ENCODE measurements at regions not wholly inside any gene's neighbourhood (a gene's known extent, or its start where the extent isn't known, plus 50 kb on each side); places are given as distances from the start of the nearest gene placed in this dataset.

DNA sequence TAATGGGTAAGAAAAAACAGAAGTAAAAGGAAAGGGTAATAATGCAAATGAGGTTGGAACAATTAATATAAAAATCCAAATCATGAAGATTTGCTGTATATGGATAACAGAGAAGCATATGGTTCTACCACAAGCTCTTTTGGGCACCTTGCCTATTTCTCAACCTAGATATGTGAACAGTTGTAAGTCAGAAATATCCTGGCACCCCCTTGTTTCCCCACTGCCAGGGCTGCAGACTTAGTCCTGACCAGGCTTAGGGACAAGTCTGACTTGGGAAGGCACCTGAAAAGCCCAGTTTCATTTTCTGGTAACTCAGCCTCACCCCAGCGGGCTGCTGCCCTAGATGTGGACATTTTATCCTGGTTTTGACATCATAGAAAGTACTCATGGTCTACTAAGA, 183.2 kb upstream of the STAC start:
- no peak for FAIRE-seq

DNA sequence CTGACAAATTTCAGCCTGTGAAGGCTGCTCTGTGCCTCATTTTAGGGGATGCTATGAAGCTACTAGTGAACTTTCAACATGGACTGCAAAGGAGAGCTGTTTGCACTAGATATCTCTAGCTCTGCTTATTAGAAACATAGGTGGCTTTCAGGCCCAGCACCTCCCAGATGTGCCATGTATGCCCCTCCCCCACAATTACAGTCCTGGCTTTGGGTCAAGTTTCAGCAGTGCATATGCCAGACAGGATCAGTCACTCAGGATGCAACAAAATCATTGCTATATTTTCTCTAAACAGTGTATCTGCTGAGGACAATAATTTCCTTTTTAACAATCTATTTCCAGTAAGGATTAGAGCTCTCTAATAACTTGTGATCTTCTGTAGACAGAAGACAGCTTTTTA, 178.8 kb upstream of the STAC start:
- FAIRE-seq: no peak

DNA sequence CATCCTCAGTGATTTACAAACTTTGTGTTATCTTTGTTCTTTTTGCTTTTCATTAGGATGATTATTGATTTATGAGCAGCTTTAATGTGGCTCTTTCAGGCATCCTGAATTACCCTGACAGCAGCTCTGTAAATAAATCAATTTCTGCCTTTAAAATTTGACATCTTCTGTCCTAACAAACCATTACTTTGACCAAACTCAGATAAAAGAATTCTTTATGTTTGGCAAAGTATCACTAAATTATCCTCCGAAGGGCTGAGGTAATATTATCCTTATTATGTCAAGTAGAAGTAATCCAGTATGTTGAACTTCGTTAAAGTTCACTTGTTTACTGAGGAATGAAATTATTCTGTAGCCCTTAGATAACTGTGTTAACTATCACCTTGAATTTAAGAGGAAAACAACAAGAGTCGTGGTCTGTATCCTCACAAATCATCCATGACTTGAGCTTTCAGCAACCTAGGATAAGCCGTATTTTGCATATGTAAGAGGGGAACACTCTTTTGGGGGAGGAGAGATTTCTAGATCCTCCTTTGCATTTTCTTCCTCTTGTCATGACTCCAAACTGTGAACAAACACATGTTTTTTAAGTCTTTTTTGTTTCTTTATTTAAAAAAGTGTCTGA, 173.2 kb upstream of the STAC start:
- no peak for FAIRE-seq

DNA sequence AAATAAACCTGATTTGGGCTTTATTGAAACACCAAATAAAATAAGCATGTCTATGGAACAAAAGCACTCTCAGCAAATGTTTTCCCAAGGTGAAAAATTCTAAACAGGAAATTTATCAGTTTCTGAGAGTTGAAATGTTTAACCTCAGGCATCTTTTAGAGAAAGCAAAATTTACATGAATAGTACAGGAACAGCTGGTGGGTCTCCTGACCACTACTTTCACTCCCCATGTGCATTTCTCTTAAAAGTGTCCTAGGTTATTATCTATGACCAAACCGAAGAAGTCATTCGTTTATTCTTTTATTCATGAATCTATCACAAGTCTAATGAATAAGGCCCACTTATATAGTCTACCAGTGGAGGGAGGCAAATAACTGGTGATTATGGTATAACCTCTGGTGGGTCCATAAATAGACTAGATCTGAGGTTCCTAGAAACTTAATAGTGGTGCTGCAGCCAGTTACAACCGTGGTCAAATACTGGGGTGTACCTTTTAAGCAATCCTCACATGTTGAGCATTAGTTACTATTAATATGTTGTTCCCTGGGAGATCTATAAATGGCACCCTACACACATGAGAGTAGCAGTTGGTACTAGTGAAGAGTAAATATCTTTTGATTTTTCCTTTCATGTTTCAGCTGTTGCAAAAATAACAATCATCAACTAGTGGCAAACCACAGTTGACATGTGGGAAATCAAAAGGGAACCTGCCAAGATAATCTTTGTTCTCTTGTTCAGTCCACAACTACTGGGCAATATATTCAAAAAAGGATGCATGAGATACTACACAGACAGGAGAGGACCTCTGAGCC, 169.3 kb upstream of the STAC start:
- no peak for FAIRE-seq

DNA sequence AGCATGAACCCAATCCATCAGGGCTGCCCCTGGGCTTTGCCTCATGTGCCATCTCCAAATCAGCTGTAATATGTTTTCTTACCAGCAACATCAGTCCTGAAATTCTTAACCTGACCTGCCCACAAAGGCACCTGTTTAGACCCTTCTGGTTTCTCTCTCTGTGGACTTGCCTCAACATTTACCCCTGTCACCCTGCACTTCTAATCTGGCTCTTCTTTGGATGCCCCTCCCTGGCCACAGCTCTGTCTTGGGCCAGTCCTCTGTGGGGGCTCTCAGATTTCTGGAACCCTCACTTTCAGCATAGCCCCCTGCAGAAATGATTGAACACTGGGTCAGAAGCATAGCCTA, 168.7 kb upstream of the STAC start:
- no peak for FAIRE-seq

DNA sequence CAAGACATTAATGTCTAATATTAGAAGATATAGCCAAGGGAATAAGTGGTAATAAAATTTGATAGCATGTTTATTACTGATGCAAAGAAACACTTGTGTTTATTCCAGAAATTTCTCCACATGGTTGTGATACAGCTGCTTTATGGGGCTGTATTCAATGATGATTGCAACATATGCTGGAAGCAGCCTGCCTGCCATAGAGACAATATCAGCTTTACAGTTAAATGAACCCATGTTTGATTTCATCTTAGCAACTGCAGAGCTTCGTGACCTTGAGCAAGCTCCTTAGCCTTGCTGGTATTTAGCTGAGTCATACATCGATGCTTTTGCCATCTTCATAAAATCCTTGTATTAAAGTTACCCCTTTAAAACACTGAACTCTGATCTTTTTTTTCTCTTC, 168.1 kb upstream of the STAC start:
- FAIRE-seq: no peak

DNA sequence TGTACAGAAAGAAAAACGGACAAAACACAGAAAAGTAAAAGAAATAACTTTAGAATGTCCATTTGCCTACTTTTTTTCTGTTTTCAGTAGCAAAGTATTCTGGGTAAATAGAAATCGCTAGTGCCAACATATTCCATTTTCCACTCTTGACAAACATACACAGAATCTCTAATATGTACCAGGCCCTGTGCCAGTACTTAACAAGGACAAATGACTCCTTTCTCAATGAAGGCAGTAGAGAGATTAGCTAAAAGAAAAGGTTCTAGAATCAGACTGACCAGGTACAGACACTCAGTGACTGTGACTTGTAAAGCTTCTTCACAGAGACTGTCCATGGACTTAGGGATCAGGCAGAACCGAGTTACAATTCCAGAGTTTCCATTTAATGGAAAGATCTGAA, 165.8 kb upstream of the STAC start:
- FAIRE-seq: no peak

DNA sequence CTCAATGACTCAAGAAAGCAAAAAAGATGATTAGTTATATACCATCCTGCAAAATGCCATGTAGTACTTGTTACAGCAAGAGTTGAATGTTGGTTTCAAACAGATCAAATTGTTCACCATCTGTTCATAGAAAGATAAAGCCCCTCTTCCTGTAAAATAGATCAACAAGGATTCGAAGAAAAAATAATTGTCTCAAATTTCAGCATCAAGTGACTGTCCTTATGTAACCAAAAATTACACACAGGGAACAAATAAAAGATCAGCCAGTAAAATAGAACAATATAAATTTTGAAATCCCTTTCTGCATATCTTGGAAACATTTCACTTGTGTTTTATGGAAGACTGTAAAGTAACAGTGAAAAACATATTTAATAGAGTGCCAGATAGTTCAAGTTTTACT, 165.1 kb upstream of the STAC start:
- FAIRE-seq: no peak

DNA sequence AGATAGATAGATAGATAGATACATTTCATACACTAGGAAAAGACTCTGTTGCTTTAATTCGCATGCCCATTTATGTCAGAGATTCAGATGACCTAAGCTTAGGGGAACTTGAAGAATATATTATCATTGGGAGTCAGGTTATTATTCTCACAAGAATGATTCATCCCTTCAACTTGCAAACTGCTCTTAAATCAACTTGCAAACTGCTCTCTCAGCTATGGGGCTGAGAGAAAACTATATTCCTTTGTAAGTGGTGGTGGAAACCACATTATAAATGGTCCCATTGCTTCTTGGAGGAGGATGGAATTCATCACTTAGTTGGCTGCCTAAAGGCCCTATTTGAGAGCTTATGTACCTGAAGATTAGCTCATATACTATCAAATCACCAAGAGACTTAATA, 160.9 kb upstream of the STAC start:
- FAIRE-seq: no peak

DNA sequence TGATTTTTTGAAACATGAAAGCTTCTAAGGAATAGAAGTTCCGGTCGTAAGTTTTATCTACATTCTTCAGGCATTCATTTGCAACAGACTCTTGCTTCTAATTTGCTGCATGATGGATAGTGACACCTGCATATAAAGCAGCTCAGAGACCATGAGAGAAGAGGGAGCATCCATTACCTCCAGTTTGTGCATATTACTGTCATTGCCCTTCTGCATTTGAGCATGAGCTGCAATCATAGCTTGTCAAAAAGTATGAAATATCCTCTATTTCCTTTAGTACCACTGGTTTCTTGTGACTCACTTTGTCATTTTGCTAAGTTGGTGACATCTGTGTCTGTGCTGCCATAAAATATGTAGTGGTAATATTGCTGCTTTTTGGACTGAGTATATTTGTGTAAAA, 160.1 kb upstream of the STAC start:
- no peak for FAIRE-seq

DNA sequence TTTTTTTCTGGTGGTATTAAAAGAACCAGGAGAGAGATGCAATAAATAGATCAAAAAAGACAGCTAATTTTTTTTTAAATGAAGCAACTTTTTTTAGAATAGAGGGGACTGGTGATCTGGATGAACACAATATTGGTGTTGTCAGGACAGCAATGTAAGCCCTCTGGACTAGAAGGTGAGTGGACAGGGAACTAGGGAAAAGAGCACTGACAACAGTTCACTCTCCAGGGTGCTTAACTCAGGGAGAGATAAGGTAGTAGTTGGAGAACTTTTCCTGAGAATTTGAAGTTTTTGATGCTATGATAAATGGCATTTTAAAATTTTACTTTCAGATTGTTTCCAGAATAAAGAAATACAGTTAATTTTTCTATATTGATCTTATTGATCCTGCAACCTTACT, 158.3 kb upstream of the STAC start:
- no peak for FAIRE-seq

DNA sequence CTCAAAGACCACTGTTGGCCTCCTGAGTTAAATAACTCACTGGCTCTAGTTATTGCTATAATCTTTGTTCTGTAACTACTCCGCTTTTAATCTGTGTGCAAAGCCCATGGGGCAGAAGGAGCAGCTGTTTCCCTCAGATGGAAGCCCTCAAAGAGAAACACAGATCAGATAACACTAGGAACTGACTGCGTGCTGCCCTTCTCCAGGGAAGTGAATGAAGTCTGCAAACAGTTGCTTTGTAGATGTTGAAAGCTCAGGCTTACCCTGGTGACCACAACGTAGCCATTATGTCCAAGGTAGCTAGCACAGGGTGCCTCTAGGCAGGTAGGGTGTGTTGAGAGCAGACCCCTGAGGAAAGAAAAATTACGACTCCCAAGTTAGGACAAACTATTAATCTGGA, 152.3 kb upstream of the STAC start:
- no peak for FAIRE-seq

DNA sequence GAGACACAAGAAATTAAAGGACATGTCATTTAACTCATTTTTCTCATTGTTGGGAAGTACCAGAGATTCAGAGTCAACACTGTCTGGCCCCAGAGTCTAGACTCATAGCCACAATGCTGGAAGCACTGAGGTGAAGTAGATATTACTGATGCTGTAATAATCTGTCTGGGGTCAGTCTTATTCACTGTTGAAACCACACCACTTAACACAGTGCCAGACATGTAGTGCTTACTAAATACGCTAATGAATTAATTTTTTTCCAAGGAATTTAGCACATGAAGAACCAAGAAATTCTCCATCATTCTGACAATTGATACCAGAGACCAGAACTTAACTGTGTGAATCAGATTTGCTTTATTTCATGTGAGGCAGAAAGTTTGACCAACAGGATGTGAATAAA, 150.8 kb upstream of the STAC start:
- no peak for FAIRE-seq

DNA sequence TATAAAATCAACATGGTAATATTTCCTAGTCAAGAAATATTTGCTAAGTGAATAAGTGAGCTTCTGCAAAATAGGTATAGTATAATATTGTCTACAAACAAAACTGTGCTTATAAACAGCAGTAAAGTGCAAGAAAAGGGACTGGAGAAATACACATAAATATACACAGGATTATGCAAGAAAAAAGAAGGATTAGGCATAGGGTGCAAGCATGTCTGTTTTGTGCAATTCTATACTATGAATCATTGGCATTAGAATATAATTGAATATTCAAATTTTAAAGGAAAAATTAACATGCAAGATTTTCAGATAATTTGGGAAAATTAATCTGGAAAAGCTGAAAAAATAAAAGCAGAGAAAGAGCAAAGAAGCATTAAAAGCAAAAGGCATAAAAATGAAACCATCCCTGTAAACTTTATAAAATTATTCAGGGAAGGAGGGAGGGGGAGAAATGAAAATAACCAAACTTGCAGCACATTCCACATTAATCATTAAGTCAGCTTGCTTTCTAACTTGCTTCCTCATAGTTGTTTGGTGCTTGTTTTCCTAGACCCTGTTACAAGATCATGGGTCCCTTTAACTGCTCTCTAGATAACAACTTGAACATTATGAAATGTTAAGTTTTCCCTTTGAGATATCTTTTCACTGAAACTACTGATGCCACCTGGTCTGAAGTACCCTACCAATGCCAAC, 147.4 kb upstream of the STAC start:
- FAIRE-seq: no peak

DNA sequence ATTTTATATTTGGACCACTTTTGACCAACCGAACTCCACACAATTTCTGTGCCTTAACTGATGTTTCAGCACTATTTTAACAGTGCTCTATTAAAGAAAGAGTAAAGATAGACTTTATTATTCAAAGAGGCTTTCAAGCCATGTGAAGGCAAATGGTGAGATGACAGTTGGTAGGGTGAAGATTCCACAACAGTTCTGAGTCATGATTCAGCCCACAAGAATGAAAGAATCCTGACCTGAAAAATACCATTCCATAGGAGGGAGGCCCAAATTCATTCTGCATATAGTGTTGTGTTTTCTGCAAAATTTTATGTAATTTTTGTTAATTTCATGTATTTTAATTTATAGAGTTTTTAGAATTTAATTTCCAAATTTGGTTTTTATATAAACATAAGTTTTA, 135.6 kb upstream of the STAC start:
- FAIRE-seq: no peak

DNA sequence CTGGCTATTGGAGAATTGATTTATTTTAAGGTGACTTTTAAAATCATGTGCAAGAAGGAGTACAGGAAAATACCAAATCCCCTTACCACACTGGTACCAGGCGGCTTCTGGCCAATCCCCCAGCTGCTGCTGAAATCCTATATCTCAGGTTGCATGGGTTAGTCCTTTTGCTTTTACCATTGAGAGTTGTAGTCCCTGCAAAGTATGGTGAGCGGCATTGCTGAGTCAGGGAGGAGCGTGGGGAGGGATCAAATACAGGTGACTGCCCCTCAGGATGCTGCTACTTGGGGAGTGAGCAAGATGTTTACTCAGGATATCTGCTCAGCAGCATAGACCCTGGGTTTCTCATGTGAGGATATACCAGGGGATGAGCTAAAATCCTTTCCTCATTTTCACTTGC, 131.9 kb upstream of the STAC start:
- FAIRE-seq: no peak

DNA sequence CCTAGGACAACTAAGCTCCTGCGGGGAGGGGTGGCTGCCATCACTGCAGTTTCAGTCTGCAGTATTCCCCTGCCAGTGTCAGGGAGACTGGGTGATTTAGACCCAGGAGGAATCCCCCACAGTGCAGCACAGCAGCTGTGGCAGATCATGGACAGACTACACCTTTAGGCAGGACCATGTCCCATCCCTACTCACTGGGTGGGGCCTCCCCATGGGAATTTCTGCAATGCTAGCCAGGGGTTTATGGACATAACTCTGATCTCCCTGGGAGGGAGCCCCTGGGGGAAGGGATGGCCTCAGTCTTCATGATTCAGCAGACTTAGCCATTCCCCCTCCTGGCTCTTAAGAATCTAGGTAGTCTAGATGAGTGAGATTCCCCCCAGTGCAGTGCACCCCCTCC, 130.1 kb upstream of the STAC start:
- FAIRE-seq: no peak

DNA sequence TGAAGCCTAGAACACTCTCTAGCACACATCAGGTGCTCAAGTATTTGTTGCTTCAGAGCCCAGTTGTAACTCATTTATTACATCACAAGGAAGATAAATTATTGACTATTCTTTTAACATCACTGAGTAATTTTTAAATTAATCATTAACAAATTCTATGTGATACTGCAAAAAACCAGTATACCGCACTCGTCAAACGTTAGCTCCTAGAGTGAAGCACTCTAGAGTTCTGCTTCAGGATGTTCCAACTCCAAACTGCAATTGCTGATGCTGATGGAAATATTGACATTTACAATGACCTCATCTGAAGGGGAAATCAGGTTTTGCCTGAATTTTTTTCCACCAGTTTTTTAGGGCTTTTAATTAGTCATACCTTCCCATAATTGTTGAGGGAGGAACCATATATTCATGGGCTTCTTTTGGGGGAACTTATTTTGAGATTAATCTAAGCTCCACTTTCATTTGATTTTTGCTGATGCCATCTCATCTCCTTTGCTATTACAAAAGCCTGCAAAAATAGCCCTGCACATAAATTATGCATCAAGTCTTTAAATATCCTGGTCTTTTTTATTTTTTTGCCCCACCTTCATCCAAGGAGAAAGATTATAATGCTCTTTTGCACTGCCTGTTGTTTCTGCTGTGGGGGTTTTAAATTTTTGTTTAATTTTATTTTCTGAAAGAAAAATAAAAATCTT, 123.0 kb upstream of the STAC start:
- FAIRE-seq: no peak

DNA sequence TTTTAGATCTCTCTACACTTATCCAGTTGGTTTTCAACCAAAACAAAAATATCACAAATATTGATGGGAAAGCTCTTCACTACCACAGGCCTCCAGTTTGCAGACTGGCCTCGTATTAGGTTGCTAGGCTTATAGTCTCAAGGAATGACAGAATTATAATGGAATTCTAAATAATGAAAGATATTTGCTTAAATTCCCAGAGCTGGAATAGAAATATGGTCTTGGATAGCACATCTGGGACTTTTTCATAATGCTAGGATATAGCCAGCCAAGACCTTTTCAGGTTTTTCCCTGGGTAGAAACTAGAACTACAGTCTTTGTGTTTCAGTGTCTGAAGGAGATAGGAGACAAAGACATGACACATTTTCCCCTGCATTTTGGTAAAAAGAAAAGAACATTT, 121.9 kb upstream of the STAC start:
- no peak for FAIRE-seq

DNA sequence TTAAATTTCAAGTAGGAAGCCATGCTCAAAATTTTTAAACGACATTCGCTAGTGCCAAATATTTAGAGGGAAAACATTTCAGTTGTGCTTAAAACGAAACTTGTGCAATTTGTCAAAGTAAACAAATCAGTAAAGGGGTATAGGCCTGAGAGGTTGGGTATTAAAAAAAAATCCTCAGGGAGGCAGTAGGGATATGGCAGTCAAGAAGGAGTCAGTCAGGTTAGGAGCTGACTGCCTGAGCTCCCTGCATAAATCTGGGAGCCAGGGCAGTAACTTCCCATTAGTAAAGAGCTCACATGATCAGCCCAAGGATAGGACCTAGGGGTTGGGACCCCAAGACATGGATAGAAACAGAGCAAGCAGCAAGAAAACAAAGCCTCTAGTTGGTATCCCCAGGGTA, 120.7 kb upstream of the STAC start:
- FAIRE-seq: no peak

DNA sequence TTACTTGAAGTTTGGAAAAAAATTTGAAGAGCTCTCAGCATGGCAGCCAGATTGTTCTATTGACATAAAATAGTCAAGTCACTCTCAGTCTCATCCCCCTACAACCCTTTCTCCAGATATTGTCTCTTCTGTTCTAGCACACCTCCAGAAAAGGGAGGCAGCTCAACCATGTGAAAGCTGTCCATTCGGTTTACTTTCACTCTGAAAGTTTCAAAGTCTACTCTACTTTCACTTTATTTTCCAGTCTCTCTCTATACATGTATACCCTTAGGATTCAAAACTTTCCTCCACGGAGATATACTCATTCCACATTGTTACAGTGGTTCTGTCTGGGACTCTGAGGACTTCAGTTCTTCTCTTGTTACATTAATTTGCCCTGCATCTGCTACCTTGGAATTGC, 111.0 kb upstream of the STAC start:
- FAIRE-seq: no peak

DNA sequence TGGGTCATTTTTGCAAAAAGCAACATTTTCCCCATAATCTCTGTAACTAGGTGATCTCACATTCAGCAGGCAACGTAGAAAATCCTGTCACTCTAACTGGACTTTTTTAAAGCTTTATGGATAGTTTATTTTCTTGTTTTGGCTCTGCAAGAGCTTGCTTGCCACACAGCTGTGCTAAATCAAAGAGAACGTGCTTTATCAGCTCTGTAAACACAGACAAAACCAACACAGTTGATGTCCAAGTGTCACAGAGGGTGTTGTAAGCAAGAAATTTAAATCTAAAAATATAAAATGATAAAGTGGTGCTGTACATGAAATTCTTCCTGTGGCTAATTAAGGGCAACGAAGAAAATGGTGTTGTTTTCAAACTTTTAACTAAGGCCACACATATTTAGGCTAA, 97.5 kb upstream of the STAC start:
- no peak for FAIRE-seq

DNA sequence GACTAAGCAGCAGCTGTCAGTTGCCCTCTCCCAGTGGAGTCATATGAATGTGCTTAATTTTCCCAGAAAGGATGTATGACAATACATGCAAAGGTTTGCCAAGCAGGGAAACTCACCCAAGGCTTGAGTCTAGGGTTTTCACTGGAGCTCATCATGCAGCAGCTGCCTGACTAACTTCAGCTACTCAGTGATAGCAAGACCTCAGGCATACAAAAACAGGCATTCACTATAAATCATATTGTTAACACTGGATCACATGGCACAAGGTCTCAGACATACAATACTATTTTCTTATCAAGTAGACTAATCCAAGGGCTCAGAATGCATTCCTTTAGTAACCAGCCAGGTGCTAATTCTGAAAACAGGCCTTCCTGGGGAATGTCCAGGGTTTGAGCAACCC, 85.0 kb upstream of the STAC start:
- no peak for FAIRE-seq

DNA sequence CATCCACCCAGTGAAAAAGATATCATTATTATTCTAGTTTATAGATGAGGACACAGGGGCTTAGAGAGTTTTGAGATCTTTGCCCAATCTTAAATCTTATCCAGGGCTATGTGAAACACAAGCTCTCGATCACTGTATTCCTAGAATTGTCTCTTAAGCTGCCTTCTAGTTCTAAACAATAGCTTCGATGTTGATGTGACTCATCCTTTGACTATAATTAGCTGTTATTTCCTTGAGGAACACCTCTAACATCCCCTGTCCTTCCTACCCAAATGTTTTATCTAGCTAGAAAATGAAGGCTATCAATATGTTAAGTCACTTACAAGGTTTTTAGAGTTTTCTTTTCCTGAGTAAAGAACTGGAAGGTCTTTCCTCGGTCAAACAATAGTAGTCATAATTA, 83.1 kb upstream of the STAC start:
- FAIRE-seq: no peak
